GM21786 (cell line): ENCODE measurements at regions not wholly inside any gene's neighbourhood (a gene's known extent, or its start where the extent isn't known, plus 50 kb on each side); places are given as distances from the start of the nearest gene placed in this dataset.
"Not testable (repeated sequence)": the region's sequence is repeated elsewhere in the genome, so short reads cannot be mapped to it uniquely, and the experiment has no call there.

ENCODE experiments used
- ATAC-seq: cut with Tn5 transposase; IDR thresholded peaks from one replicate; pipeline ENCODE4 v1.9.1; 2021; ENCODE audit not compliant: unreplicated experiment

GRCh38 chr4:42824278-42824977, 68.1 kb upstream of the GRXCR1 start:
- ATAC-seq: no peak

- no peak for ATAC-seq
These were observed 71.3 kb upstream of the GRXCR1 start for GRCh38 chr4:42821230-42821629.

- ATAC-seq: no peak
These were observed 72.5 kb upstream of the GRXCR1 start for GRCh38 chr4:42819863-42820514.

GRCh38 chr4:42817913-42818312, 74.6 kb upstream of the GRXCR1 start:
- no peak for ATAC-seq

DNA sequence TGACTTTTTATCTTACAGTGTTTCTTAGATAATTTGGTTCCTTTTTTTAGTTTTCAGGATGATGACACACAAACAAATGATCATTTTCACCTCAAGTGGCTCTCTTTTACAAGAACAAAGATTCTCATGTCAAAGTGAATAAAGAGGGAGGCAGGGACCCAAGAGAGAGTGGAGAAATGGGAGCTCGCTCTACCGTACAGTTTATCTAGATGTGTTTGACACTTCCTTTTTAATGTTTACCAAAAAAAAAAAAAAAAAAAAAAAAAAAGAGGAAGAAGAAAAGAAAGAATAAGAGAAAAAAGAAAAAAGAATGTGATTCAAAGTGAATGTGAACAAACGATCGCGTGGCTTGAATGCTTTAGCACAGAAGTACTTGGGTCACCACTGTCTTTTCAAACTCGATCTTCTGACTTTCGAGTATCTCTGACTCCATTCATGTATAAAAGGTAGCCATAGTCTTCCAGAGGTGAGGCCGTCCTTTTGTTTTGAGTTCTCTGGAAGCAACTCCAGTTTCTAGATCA, 75.6 kb upstream of the GRXCR1 start:
- no peak for ATAC-seq

GRCh38 chr4:42816189-42816879, 76.2 kb upstream of the GRXCR1 start:
- no peak for ATAC-seq

- no peak for ATAC-seq
These were observed 83.0 kb upstream of the GRXCR1 start for GRCh38 chr4:42809419-42810084.

DNA sequence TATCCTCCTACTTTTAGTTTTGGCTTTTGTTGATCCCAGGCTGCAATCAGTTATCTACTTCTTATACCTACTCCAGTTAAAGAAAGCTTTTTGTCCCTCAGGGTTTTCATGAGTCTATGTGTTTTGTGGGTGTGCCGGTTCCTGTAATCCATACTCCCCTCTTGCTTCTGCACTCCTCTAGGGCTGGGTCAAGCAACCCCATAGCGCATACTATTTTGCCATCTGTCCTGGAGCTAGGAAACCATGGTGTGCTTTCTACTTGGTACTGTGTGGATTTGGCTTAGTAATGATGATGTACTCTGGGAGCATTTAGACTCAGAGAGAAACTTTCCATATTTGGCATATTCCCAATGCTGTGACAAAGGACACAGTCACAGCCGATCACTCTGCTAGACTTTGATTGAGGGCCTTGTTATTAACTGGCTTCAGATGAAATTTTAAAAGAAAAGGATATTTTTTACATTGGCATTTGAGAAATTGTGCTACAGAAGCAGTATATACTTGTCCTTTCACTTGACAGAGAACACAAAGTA, 86.1 kb upstream of the GRXCR1 start:
- ATAC-seq: no peak

DNA sequence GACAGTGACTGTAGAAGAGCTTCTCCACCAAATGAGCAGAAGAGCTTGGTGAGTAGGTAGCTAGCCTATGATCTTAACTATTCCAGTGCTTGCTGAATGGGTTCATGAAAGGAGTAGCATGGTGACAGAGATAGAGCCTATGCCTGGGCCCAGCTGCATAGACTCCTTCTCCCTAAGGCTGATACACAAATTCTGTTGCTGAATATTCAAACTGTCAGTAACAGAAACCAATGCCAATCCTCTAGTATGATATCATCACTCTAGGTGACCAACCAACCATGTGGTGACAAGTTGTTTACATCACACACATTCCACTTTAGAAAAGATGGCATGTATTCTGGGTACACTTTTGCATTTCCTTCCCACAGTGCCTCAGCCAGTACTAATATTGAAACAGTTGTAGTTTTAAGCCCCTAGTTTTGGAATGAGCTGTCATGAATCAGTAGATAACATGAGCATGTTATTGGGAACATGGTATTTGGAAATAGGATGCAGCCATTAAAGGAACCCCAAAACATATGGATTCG, 103.4 kb upstream of the GRXCR1 start:
- ATAC-seq: no peak

DNA sequence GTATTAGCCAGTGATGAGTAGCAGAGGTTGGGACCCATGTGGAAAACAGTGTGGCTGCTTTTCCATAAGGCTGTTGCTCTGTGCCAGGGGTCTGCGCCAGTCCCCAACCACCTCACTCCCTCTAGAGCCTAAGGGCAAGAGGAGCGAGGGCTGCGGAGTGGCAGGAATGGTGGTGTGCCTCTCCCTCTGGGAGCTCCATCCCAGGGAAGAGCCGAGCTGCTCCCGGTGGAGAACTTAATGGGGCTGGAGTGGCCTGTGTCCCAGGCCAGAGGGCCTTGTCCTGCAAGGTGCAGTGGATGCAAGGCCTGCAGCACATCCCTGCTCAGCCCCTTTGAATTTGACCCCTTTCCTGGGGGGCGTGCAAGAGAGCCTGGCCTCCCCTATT, 105.4 kb upstream of the GRXCR1 start:
- no peak for ATAC-seq

DNA sequence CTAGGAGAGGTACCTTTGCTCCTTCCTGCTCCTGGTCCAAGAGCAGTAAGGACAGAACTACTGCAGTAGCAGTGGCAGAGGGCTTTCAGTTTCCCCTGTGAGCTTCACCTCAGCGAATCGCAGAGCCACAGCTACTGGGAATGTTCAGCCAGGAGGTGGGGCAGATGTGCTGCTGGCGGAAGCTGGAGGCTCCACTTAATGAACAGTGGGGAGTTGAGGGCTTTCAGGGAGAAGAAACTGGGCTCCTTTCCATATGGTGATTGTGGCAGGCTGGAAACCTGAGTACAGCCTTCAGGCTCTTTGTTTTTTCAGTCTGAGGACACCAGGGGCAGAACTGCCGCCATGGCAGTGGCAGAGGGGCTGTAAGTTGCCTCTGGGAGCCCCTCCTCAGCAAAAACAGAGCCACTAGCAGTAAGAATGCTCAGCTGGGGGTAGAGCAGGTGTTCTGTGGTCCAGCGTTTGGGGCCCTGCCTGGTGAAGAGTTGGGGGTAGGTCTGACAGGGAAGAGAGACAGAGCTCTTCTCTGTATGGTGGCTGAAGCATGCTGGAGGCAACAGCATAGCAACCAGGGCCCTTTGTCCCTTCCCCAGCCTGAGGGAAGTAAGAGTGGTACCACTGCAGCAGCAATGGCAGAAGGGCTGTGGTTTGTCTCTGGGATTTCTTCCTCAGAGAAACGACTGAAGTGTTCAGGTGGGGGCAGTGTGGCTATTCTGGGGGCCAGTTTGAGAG, 106.0 kb upstream of the GRXCR1 start:
- no peak for ATAC-seq

DNA sequence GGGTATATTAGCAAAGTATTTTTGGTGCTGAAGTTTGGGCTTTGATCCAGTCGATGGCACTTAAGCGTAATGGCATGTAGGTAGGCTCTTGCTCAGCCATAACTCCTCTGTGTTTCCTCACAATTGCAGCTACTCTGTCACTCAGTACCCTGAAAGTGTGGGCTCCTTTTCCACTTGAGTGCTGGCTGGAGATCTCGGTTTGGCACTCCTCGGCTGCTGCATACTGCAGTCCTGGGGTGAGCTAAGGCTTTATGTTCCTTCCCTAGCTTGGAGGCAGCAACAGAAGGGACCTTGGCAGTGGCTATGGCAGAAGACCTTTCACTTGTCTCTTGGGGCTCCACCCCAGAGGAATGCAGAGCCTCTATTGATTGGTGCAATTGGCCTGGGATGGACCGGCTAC, 106.7 kb upstream of the GRXCR1 start:
- no peak for ATAC-seq

DNA sequence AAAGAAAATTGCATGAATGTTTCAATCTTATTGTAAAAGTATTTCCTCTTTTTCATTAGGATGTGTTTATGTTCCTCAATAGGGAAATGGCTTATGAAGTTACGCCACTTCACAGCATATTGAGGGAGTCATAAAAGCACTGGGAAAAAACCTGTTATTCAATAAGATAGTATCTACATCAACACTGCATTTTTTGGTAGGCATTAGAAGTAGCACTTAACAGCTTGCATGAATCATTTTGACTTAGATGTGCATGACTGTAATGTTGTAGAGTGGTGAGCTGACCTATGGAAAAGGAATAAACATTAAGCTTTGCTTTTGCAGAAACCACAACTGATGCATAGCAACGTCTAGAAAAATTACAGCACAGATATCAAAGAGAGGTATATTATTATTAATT, 111.2 kb upstream of the GRXCR1 start:
- no peak for ATAC-seq

DNA sequence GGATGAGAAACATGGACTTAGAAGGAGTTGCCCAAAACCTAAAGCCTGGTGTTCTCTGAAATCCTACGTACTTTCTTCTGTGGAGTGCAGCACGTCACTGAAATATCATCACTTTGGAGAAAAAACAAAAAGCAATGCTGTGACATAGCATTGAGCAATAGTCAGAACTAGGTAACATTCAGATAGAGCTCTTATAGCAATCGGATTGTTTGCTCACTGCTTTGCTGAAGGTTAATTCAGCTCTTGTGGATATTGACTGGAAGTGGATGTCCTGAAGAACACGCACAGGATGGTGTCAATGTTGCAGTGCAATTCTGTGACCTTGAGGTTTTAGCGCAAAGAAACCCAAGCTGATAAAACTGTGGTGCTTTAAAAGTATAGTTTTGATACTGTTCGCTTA, 114.2 kb upstream of the GRXCR1 start:
- ATAC-seq: no peak

DNA sequence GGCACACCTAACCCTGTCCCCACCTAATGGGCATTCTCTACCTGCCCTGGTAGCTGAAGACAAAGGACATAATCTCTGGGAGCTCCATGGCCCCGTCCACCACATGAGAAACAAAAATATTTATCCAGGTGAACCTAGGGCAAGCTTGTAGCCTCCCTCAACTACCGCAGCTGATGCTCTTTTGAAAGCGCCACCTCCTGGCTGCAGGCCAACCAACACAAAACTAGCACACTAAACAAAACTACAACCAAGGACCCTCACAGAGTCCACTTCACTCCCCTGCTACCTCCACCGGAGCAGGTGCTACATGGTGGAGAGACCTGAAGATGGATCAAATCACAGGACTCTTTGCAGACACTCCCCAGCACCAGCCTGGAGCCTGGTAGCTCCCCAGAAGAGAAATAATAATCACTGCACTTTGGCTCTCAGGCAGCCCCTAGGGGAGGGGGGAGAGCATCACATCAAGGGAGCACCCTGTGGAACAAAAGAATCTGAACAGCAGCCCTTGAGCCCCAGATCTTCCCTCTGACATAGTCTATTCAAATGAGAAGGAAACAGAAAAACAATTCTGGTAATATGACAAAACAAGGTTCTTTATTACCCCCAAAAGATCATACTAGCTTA, 111.3 kb upstream of the ATP8A1 start:
- no peak for ATAC-seq

- ATAC-seq: no peak
These were observed 110.8 kb upstream of the ATP8A1 start for GRCh38 chr4:42767669-42768068.

DNA sequence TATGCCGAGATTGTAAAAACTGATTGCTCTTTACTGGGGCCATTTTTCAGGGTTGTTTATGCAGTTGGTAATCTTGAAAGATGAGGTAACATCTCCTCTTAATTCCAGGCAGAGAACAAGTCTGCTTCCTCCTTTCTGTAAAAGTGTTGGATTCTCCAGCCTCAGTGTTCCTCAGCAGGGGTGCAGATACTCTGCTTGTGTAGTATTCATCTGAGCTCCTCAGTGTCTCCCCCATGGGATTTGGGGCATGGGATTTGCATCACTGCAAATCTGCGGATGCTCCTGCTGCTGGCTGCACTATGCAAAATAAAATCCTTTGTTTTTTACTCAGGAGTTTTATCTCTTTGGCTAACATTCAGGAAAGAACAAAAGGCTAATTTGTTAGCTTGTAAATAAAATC, 104.9 kb upstream of the ATP8A1 start:
- no peak for ATAC-seq

- not testable (repeated sequence) for ATAC-seq
These were observed 98.1 kb upstream of the ATP8A1 start for GRCh38 chr4:42754965-42755364.

DNA sequence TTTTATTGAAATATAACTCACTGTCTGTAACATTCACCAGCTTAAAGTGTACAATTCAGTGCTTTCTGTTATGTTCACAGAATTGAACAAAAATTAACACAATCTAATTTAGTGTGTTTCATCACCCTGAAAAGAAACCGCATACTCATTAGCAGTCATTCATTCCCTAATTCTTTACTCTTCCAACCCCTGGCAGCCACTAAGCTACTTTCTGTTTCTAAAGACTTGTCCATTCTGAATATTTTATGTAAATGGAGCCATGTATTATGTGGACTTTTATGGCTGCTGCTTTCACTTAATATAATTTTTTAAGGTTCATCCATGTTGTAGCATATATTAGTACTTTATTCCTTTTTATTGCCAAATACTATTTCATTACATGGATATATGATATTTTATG, 94.7 kb upstream of the ATP8A1 start:
- ATAC-seq: no peak

GRCh38 chr4:42750856-42751255, 94.0 kb upstream of the ATP8A1 start:
- ATAC-seq: no peak
